Activated T-helper 2 cell treated with anti-CD3 and anti-CD28 coated beads, Interferon-gamma antibody, Interleukin-2, Interleukin-4, amounts not matched to agents 10 μg/mL and 5 μg/mL and 100 μg/mL, durations not matched to agents 14 hours and 24 hours and 36 hours (primary cell): ENCODE measurements at regions not wholly inside any gene's neighbourhood (a gene's known extent, or its start where the extent isn't known, plus 50 kb on each side); places are given as distances from the start of the nearest gene placed in this dataset.

Experiments
- DNase-seq: peaks from one replicate; pipeline ENCODE4 v3.0.0; 2021; ENCODE audit warnings: low spot score
- H3K27ac Mint-ChIP-seq: one replicate; pipeline ENCODE4 v1.8.0; 2021; ENCODE audit warnings: mixed read lengths
- H3K27me3 Mint-ChIP-seq: one replicate; pipeline ENCODE4 v1.8.0; 2021; ENCODE audit warnings: low read depth, mixed read lengths
- H3K36me3 Mint-ChIP-seq: one replicate; pipeline ENCODE4 v1.8.0; 2021; ENCODE audit warnings: low read depth, mixed read lengths
- H3K4me1 Mint-ChIP-seq: one replicate; pipeline ENCODE4 v1.8.0; 2021; ENCODE audit warnings: low read depth, mixed read lengths
- H3K4me3 Mint-ChIP-seq: one replicate; pipeline ENCODE4 v1.8.0; 2021; ENCODE audit warnings: low read depth, mild to moderate bottlenecking, moderate library complexity, mixed read lengths
- H3K9me3 Mint-ChIP-seq: one replicate; pipeline ENCODE4 v1.8.0; 2021; ENCODE audit warnings: mixed read lengths
- intact Hi-C: fragments of 100-400 bp; cut with micrococcal nuclease; formaldehyde crosslinking; loops from one replicate; pipeline ENCODE4 v1.15.1; 2023

DNA sequence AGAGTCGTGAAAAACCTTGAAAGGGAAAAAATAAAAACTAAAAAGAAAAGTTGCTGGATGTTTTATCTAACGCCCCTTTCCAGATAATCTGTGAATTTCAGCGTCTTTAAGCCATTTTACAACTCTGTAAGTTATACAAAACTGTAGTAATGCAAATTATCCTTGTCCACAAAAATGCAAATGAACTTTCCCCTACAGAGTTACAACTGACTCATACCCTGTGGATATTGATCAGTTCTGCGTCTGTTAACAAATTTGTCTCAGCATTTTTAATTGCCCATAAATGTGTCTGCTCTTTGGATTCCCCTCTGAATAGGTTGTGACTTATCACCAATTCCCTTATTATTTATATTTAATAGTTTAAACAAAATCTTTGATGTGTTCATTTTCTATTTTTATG lies 105.9 kb upstream of the PRLR start:
- Mint-ChIP-seq H3K36me3 (no peaks in the 10 kb centered on the region), H3K27me3 (no peaks in the 10 kb centered on the region), H3K4me1 (no peaks in the 10 kb centered on the region), H3K27ac (no peak overlapping the region), H3K9me3 (no peaks in the 10 kb centered on the region), H3K4me3 (no peak overlapping the region)
- intact Hi-C loops: no loop called here
- no peak for DNase-seq

DNA sequence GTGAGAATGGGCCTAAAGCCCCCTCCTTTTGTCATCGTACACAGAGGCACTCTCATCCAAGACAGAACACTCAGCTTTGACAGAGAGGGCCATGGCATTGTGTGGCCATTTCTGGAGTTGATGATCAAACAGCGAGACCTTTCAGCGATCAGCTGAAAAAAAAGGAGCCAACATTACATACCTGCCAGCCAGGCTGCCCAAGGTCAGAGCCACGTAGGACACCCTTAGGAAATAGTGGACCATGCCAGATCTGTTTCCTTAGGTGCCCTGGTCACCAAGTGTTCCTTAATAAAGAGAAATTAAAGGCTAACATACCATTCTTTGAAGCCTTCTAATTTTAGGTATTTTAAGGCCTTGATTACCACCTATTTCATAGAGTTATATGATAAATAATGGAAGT lies 105.5 kb upstream of the PRLR start:
- intact Hi-C loops: no loop called here
- H3K4me1 Mint-ChIP-seq: no peaks in the 10 kb centered on the region
- H3K9me3 Mint-ChIP-seq: no peaks in the 10 kb centered on the region
- H3K27ac Mint-ChIP-seq: no peak overlapping the region
- no peaks in the 10 kb centered on the region for H3K27me3 Mint-ChIP-seq
- DNase-seq: no peak
- H3K36me3 Mint-ChIP-seq: no peaks in the 10 kb centered on the region
- H3K4me3 Mint-ChIP-seq: no peak overlapping the region

DNA sequence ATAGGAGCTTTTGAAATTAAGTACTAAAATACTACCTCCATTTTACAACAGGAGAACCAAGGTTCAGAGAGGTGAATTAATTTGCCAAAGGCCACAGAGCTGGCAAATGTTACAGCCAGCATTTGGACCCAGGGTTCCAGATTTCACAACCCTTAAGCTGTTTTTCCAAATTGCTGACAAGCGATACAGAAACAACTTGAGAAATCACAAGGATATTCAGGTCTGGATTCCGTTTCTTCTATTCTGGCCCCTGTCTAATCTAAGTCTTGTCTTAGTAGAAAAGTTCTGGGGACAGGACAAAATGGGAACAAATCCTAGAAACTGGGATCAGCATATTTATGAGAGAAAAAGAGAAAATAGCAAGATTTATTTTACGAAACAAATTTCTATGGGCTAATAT lies 103.1 kb upstream of the PRLR start:
- no peaks in the 10 kb centered on the region for H3K27me3 Mint-ChIP-seq
- no peaks in the 10 kb centered on the region for H3K9me3 Mint-ChIP-seq
- intact Hi-C loops: no loop called here
- no peaks in the 10 kb centered on the region for H3K4me1 Mint-ChIP-seq
- no peak overlapping the region for H3K4me3 Mint-ChIP-seq
- no peak for DNase-seq
- no peak overlapping the region for H3K27ac Mint-ChIP-seq
- no peaks in the 10 kb centered on the region for H3K36me3 Mint-ChIP-seq

DNA sequence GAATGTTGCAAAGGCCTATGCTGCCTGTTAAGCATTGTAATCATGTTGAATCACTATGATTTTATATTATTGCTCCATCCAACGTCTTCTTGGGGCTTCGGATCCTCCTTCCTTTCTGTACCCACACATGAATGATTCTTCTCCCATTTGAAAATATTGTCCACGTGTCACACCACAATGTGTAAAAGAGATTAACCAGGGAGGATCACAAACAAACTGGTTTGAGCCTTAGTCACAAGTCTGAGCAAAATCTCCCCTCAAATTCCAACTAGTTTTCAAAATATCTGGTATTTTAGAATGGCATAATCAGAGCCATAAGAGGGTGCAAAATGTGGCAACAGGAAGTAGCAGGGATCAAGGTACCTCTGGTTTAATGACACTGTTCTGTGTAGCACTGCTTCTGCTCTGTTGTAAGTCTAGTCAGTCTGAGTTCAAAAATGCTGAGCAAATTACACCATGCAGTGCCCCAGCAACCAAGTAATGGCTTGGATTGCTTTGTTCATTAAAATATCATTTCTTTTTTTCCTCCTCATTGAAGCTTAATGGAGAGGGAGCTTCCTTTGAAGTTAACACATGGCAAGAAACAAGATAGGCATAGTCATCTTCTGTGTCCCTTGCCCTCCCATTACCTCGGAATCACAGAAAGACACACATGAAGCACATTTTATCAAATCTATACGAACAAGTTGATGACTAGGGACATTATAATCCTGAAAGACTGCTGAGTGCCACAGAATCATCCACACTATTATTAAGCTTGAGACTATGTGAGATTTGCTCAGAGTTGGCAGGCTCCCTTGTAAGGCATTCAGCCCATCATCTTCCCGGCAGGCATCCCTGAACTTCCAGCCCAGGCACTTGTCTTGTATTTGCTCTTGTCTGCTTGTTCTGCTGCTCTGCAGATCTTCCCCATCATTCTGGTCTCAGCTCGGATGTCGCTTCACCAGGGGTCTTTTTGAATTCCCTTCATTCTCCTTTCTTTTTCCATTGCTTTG lies 102.0 kb upstream of the PRLR start:
- H3K27me3 Mint-ChIP-seq: no peaks in the 10 kb centered on the region
- no peaks in the 10 kb centered on the region for H3K4me1 Mint-ChIP-seq
- no peaks in the 10 kb centered on the region for H3K36me3 Mint-ChIP-seq
- intact Hi-C loops: no loop called here
- no peaks in the 10 kb centered on the region for H3K9me3 Mint-ChIP-seq
- H3K4me3 Mint-ChIP-seq: no peak overlapping the region
- no peak overlapping the region for H3K27ac Mint-ChIP-seq
- DNase-seq: no peak

DNA sequence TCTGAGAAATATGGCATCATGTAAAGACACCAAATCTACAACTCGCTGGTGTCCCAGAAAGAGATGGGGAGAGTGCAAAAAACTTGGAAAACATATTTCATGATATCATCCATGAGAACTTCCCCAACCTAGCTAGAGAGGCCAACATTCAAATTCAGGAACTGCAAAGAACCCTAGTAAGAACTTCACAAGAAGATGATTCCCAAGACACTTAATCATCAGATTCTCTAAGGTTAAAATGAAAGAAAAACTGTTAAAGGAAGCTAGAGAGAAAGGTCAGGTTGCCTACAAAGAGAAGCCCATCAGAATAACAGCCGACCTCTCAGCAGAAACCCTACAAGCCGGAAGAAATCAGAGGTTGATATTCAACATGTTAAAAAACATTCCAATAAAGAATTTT lies 95.5 kb upstream of the PRLR start:
- Mint-ChIP-seq H3K4me3 (no peak overlapping the region), H3K4me1 (no peaks in the 10 kb centered on the region), H3K9me3 (no peaks in the 10 kb centered on the region), H3K27ac (no peak overlapping the region), H3K27me3 (no peaks in the 10 kb centered on the region), H3K36me3 (no peaks in the 10 kb centered on the region)
- no peak for DNase-seq
- intact Hi-C loops: no loop called here

DNA sequence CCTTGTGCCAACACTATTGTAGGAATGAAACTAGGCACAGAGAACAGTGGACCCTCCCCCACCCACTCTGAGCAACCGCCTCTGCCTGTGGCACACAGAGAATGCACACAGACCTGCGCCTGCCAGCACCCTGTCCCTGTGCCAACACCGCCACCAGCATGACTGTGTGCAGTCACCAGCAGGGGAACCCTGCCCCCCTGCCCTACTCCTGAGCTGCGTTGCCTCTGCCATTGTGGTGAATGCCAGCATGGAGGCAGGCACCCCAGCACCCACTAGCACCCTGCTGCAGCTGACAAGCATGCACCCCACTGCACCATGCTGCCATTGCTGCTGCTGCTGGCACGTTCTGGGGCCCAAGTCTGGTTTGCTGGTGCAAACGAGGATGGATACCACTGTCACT lies 94.4 kb upstream of the PRLR start:
- Mint-ChIP-seq H3K36me3 (no peaks in the 10 kb centered on the region), H3K27ac (no peak overlapping the region), H3K4me1 (peaks cover 3% of the 10 kb centered on the region), H3K9me3 (no peaks in the 10 kb centered on the region), H3K27me3 (no peaks in the 10 kb centered on the region), H3K4me3 (no peak overlapping the region)
- intact Hi-C loops: no loop called here
- no peak for DNase-seq

DNA sequence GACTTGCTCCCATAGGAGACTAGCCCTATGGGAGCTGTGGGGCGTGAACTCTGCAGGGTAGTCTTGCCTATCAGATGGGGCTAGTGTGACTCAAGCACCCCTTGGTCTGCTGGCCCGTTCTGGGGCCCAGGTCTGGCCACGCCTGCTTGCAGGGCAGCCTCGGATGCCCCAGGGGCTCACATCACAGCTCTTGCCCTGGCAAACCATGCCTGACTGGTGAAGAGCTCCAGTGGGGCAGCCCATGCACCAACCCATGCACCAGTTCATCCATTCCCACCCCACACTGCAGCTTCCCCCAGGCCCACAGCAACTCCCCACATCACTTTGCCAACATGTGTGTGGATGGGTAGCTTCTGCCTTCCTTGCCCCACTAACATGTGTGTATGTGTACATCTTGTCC lies 93.9 kb upstream of the PRLR start:
- Mint-ChIP-seq H3K4me3 (no peak overlapping the region), H3K27me3 (no peaks in the 10 kb centered on the region), H3K36me3 (no peaks in the 10 kb centered on the region), H3K4me1 (peaks cover 3% of the 10 kb centered on the region), H3K27ac (no peak overlapping the region), H3K9me3 (no peaks in the 10 kb centered on the region)
- DNase-seq: no peak
- intact Hi-C loops: no loop called here

DNA sequence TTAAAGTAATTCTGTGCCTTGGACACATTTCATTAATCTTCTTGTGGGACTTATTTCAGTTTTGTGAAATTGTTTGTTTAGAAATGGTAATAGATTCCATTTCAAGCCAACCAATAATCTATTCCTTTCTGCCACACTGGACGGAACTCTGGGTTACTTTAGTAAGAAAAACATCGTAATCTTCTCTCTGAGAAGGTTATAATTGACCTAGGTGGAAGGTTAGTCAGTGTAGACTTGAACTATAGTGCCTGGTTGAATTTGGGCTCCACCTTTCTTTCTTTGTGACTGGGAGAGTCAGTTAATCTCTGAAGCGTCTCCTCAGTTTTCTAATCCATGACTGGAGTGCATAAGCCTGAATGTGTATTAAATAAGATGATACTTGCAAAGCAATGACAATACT lies 89.7 kb upstream of the PRLR start:
- no peak overlapping the region for H3K27ac Mint-ChIP-seq
- peaks cover 3% of the 10 kb centered on the region for H3K4me1 Mint-ChIP-seq
- no peak for DNase-seq
- H3K27me3 Mint-ChIP-seq: no peaks in the 10 kb centered on the region
- peaks cover 4% of the 10 kb centered on the region for H3K9me3 Mint-ChIP-seq
- no peaks in the 10 kb centered on the region for H3K36me3 Mint-ChIP-seq
- H3K4me3 Mint-ChIP-seq: no peak overlapping the region
- intact Hi-C loops: no loop called here

DNA sequence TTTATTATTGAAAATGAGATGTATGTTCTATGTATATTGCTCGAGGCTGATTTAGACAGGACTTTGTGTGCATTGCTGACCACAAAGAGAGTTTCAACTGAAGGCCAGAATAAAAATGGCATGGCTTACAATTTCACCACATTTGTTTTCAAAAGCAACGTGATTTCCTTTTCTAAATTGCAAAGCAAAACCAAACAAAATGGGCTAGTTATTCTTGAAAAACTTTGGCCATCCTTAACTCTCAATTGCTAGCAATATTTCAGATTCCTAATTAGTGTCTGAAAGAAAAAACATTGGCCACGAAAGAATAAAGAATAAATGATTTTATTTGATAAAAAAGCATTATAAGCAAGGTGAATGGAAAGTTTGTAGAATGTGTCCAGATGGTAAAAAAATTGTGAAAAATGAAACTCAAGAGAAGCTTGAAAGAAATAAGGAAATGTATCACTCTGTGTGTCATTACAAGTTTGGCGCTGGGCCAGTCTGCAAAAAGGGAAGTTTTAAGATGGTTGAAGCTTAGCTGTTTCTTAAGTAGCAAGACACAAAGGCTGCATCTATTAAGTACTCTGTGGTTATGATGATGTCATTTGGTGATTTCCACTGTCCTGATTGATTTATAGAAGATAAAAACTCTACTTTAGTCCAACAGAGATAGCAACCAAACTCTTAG lies 89.2 kb upstream of the PRLR start:
- Mint-ChIP-seq H3K36me3 (no peaks in the 10 kb centered on the region), H3K27me3 (no peaks in the 10 kb centered on the region), H3K4me1 (peaks cover 3% of the 10 kb centered on the region), H3K4me3 (no peak overlapping the region), H3K9me3 (peaks cover 4% of the 10 kb centered on the region), H3K27ac (no peak overlapping the region)
- no peak for DNase-seq
- intact Hi-C loops: no loop called here

DNA sequence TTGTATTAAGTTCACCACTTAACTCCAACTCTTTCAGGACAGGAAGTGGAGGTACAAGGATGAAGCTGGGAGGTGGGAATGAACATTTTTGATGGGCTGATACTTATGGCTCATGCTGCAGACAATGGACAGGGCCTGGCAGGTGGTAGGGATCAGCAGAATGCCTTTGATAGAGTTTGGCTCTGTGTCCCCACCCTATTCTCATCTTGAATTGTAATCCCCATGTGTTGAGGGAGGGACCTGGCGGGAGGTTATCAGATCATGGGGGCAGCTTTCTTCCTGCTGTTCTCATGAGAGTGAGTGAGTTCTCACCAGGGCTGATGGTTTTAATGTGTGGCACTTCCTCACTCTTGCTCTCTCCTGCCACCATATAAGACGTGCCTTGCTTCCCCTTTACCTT lies 87.3 kb upstream of the PRLR start:
- no peak for DNase-seq
- Mint-ChIP-seq H3K27ac (no peak overlapping the region), H3K27me3 (no peaks in the 10 kb centered on the region), H3K9me3 (peaks cover 4% of the 10 kb centered on the region), H3K36me3 (no peaks in the 10 kb centered on the region), H3K4me1 (peaks cover 3% of the 10 kb centered on the region), H3K4me3 (no peak overlapping the region)
- intact Hi-C loops: no loop called here

DNA sequence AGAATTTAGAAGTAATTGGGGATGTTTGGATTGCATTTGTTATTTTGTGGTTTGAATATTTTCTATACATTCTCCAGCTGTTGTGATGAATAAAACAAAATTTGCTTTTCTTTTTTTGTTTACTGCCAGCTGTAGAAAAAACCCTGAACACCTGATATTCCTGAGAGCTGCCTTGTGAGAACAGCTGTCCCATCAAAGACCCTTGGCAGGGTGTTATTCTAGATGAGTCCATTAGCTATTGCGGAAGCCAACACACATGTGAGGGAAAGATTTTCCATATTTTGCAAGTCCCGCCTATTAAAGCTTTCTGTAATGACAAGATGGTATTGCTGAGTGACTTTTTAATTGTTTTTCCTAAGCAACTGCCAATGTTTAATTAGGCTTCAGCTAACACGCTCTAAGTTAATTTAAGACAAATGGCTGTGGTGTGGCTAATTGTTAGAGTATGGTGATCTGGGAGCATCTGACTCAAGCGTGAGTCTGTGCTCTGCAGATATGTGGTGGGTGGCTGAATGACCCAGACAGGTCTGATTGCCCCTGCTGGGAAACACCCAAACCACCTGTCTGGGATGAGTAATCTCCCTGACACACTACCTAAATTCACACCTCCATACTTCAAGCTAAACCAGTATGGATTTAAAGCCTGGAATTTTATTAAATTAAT lies 86.5 kb upstream of the PRLR start:
- Mint-ChIP-seq H3K27me3 (no peaks in the 10 kb centered on the region), H3K4me1 (peaks cover 3% of the 10 kb centered on the region), H3K36me3 (no peaks in the 10 kb centered on the region), H3K9me3 (peaks cover 4% of the 10 kb centered on the region), H3K4me3 (no peak overlapping the region), H3K27ac (no peak overlapping the region)
- DNase-seq: no peak
- intact Hi-C loops: no loop called here

DNA sequence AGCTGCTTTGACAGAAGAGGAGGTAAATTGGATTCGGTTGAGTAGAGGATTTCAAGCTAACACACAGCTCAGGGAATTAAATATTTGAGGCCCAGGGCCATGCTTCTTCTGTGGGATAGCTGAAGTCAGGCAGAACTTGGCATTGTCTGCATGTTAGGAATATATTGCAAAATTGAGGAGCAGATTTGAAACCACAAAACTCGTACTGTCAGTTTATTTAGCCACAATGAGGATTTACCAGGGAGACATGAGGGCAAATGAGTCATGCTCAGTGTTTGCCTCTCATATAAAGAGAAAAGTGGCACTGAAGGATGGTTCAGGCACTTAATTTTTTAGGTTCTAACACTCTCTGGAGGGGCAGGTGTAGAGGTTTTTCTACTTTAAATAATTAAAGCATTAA lies 83.0 kb upstream of the PRLR start:
- no peak overlapping the region for H3K27ac Mint-ChIP-seq
- H3K4me1 Mint-ChIP-seq: no peaks in the 10 kb centered on the region
- H3K36me3 Mint-ChIP-seq: no peaks in the 10 kb centered on the region
- H3K27me3 Mint-ChIP-seq: no peaks in the 10 kb centered on the region
- H3K9me3 Mint-ChIP-seq: peaks cover 3% of the 10 kb centered on the region
- intact Hi-C loops: no loop called here
- no peak for DNase-seq
- H3K4me3 Mint-ChIP-seq: no peak overlapping the region

DNA sequence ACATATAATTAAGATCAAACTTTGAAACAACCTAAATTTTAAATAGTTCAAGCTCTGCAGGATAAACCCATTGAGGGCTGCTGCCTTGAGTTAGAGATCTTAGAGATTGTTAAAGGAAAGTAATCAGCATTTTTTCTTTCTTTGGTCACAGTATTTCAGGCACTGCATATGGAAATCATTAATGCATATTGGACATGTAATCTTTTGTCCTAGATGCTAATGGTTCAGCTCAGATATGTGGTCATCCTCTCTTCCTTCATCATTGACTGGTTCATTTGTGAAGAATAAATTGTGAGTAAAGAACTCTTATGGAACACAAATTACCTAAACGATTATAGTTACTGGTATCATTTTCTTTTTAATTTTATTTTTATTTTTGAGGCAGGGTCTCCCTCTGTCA lies 82.0 kb upstream of the PRLR start:
- intact Hi-C loops: no loop called here
- H3K27me3 Mint-ChIP-seq: no peaks in the 10 kb centered on the region
- no peaks in the 10 kb centered on the region for H3K36me3 Mint-ChIP-seq
- H3K27ac Mint-ChIP-seq: no peak overlapping the region
- DNase-seq: no peak
- H3K9me3 Mint-ChIP-seq: no peaks in the 10 kb centered on the region
- no peaks in the 10 kb centered on the region for H3K4me1 Mint-ChIP-seq
- H3K4me3 Mint-ChIP-seq: no peak overlapping the region
